AG10803 (cell line): ENCODE measurements at regions not wholly inside any gene's neighbourhood (a gene's known extent, or its start where the extent isn't known, plus 50 kb on each side); places are given as distances from the start of the nearest gene placed in this dataset.

Experiments
- DNase-seq: peaks from one replicate; pipeline ENCODE4 v3.0.0; 2010; ENCODE audit warnings: low read depth
- H3K4me3 ChIP-seq: 2 replicates; pipeline ENCODE4 v1.5.1; 2011; ENCODE audit warnings: mild to moderate bottlenecking, low read length, control low read depth
- TF ChIP-seq, protein P1 (sequence below): conservative IDR thresholded peaks from 2 replicates; pipeline ENCODE4 v1.5.1; 2011; ENCODE audit warnings: mild to moderate bottlenecking, low read length, control low read depth, inconsistent platforms

DNA sequence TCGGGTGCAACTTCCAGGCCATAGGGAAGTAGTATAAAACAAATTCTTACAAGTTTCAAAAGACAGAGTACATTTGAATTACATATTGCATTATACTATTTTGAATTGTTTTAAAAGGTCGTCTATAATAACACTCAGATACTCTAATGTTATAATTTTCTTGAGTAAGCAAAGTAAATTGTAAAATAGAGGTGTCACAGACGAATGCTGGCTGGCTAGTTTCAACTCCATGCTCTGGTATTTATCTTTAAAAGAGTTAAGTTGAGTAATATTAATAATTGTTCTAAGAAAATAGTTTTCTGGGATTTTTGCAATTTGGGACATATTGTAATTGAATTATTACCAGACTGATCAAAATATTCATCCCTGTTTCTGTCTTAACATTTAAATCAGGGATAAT lies 764.9 kb downstream of the TECRL start:
- TF ChIP-seq, protein P1, sequence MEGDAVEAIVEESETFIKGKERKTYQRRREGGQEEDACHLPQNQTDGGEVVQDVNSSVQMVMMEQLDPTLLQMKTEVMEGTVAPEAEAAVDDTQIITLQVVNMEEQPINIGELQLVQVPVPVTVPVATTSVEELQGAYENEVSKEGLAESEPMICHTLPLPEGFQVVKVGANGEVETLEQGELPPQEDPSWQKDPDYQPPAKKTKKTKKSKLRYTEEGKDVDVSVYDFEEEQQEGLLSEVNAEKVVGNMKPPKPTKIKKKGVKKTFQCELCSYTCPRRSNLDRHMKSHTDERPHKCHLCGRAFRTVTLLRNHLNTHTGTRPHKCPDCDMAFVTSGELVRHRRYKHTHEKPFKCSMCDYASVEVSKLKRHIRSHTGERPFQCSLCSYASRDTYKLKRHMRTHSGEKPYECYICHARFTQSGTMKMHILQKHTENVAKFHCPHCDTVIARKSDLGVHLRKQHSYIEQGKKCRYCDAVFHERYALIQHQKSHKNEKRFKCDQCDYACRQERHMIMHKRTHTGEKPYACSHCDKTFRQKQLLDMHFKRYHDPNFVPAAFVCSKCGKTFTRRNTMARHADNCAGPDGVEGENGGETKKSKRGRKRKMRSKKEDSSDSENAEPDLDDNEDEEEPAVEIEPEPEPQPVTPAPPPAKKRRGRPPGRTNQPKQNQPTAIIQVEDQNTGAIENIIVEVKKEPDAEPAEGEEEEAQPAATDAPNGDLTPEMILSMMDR = no peak
- no peak overlapping the region for H3K4me3 ChIP-seq
- DNase-seq = no peak

DNA sequence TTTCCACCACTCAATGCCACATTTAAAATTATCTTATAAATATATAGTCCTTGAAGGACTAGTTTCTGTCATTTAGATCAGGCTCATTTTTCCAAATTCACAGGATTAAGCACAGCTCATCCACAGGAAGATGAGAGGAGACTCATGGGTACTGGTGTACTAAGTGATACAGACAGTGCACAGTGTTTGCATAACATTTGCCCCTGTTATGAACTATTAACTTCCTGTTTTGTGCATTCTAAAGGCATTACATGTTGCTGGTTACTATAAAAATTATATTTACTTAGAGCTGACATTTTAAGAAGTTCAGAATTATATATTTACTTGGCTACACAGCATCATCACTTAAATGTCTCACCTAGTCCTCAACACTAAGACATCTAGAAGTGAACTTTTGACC lies 772.0 kb downstream of the TECRL start:
- TF ChIP-seq, protein P1 = no peak
- DNase-seq = no peak
- H3K4me3 ChIP-seq = no peak overlapping the region

DNA sequence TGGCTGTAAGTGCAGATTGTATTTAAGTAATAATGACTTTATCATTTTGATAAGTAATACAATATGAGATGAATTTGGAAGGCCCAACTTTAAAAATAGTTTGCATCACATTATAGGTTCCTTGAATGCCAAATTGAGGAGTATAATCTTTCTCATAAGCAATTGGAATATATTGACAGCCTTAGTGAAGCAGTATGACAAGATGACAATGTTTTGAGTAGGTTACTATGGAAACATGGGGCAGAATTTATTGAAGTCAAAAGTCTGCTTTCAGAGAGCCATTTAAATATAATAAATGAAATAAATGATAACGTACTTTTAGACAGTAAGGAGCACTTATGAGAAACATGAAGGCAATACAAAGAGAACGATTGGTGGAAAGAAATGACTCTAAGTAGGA lies 776.4 kb downstream of the TECRL start:
- TF ChIP-seq, protein P1 = no peak
- H3K4me3 ChIP-seq = no peak overlapping the region
- DNase-seq = no peak

DNA sequence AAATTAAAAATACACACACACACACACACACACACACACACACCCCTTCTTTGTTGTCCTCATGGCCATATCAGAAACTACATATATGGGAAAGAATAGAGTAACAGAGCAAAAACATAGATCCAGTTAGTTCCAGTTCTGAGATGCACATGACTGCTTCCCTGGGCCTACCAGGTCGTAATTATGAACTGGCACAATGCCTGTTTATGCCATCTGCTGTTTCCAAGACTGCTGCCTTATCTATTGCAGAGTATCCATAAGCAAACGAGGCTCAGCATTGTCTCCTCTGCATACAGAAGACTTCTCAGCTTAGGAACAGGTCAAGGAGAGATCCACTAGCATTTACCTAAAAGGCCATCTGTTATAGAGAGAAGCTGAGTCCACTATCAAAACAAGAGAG lies 789.0 kb downstream of the TECRL start:
- TF ChIP-seq, protein P1 = no peak
- no peak for DNase-seq
- H3K4me3 ChIP-seq = no peak overlapping the region

DNA sequence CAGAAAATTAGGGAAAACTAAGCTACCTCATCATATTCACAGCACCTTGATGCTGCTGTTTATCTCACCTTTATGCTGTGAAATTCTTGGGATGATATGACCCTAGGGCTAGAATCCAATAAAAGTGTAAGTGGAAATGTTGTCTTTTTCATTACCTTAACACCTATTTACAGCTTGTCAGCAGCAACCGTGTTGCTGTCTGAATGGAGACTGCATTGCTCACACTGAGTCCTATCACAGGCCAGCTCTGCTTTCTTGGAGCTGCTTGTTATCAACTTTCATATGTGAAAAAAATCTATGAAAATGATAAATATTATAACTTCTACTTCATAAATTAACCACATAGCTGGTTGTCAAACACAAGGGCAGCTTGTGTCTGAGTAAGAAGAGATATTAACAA lies 789.5 kb downstream of the TECRL start:
- no peak overlapping the region for H3K4me3 ChIP-seq
- DNase-seq = no peak
- TF ChIP-seq, protein P1 = no peak

DNA sequence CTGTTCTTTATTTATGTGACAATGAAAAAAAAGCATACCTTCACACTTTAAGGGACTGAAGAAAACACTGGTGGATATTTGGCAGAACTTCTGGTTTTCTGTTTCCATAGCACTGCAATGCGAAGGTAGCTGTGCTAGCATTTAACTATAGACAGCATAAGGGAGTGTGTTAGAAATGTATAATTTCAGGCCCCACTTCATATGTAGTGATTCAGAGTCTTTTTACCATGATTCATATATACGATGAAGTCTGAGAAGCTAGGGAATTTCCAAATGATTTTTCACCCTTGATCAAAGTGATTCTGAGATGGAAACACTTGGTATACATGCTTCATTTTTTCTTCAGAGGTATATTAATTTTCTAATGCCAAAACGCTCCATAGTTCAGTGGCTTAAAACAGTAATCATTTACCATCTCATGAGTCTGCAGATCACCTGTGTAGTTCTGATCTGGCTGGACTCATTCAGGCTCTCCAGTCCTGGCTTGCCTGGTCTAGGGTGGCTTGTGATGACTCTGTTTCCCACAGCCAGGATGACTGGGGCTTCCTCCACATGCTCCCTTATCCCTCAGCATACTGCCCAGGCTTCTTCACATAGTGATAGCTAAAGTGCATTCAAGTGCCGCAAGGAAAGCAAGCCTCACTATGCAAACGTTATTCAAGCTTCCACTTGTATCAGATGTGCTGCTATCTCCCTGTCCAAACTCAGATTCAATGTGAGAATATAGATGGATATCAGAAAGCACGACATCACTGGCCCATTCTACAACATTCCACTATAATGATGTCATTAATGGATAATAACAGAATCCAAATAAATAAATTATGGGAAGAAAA lies 790.1 kb downstream of the TECRL start:
- DNase-seq = no peak
- H3K4me3 ChIP-seq = no peak overlapping the region
- TF ChIP-seq, protein P1 = no peak

DNA sequence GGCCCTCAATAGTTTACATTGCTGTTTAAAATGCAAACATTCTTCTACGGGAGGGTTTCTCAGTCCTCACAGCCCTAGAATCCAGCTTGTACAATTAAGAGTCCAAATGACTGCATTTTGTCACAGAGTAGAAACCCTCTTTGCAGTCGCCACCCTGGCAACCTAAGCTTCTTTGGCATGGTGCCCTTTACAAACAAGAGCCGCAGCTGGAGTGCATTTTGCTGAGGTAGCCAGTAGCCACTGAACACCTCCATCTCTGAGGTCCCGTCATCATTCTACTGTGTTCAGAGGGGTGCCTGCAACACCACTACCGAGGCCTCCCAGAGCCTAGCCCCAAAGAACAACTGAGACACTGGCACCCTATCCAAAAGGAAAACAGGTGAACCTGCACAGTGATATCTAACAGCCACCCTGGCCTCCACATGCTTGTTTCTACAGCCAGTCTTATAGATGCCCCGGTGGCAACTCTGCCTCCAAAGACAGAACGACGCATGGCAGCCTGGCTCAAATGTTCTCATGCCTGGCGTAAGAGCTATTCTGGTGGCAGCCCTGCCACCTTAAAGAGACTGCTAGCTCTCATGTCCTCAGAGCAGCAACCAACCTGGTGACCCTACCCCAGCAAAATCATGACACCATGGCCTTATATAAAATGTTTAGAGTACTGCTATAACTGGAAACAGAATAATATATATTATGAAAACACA lies 801.9 kb downstream of the TECRL start:
- no peak overlapping the region for H3K4me3 ChIP-seq
- DNase-seq = no peak
- TF ChIP-seq, protein P1 = no peak
